ENCODE measurements at regions not wholly inside any gene's neighbourhood (a gene's known extent, or its start where the extent isn't known, plus 50 kb on each side); places are given as distances from the start of the nearest gene placed in this dataset.
"Not testable (repeated sequence)": the region's sequence is repeated elsewhere in the genome, so short reads cannot be mapped to it uniquely, and the experiment has no call there.

DNA sequence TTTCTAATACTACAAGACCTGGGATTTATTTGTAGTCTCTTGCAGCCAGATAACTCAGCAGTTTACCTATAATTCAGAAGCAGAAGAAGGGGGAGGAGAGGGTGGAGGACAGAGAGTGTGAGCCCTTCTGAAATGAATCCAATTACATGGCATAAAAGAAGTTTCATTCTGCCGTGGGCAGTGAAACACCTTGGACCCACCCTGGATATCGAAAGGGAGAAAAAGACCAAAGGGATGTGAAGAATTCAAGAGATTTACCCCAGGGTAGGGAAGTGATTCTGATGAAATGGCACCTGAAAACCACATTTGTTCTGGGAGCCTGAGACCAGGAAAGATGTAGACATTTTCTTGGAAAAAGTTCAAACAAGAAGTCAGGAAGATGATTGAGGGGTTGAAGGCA, 140.9 kb downstream of the NDFIP2 start:
- DNase-seq (ENCODE audit: low read depth, low spot score): no peak

GRCh38 chr13:79621449-79621848, 140.5 kb downstream of the NDFIP2 start:
- DNase-seq (ENCODE audit: low read depth, low spot score): no peak

DNA sequence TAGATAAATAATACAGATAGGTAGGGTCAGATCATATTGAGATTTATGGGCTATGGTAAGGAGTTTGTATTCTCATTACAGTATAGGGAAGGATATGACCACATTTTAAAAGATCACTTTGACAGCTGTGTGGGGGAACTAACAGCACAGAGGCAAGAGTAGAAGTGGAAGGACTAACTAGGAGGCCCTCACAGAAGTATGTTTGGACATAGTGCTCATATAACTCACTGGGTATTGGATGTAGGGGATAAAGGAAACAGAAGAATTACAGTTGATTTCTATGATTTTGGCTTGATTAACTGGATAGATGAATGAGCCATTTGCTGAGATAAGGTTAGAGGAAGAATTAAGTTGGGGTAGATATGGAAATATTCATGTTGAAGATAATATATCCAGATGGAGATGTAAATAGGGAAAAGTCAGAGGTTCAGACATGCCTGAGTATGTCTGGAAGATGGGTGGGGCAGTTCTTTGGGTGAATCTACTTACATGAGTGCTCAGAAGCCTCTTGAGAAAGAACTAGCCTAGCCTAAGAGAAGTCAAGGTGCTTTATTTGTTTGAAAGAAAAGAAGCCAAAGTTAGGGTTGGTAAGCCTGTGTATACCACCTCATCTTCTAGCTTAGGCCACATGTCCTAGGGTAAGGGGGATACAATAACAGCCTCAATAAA, 133.4 kb downstream of the NDFIP2 start:
- DNase-seq (ENCODE audit: low read depth, low spot score): no peak

DNA sequence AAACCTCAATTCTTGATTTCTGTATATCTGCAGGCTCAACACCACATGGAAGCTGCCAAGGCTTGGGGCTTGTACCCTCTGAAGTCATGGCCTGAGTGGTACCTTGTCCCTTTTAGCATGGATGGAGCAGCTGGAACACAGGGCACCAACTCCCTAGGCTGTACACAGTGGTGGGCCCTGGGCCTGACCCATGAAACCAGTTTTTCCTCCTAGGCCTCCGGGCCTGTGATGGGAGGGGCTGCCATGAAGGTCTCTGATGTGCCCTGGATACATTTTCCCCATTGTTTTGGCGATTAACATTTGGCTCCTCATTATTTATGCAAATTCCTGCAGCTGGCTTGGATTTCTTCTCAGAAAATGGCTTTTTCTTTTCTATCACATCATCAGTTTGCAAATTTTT, 131.6 kb downstream of the NDFIP2 start:
- DNase-seq (ENCODE audit: low read depth, low spot score): no peak

DNA sequence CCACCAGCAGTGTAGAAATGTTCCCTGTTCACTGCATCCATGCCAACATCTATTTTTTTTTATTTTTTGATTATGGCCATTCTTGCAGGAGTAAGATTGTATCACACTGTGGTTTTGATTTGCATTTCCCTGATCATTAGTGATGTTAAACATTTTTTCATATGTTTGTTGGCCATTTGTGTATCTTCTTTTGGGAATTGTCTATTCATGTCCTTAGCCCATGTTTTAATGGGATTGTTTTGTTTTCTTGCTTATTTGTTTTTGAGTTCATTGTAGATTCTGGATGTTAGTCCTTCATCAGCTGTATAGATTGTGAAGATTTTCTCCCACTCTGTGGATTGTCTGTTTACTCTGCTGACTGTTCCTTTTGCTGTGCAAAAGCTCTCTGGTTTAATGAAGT, 126.9 kb downstream of the NDFIP2 start:
- not testable (repeated sequence) for DNase-seq (ENCODE audit: low read depth, low spot score)

Data from smooth muscle cell of the brain vasculature (primary cell).